ENCODE measurements at regions not wholly inside any gene's neighbourhood (a gene's known extent, or its start where the extent isn't known, plus 50 kb on each side); places are given as distances from the start of the nearest gene placed in this dataset.
A peak's percentile ranks its signal among the peaks of the same experiment; 100 is the strongest.

DNA sequence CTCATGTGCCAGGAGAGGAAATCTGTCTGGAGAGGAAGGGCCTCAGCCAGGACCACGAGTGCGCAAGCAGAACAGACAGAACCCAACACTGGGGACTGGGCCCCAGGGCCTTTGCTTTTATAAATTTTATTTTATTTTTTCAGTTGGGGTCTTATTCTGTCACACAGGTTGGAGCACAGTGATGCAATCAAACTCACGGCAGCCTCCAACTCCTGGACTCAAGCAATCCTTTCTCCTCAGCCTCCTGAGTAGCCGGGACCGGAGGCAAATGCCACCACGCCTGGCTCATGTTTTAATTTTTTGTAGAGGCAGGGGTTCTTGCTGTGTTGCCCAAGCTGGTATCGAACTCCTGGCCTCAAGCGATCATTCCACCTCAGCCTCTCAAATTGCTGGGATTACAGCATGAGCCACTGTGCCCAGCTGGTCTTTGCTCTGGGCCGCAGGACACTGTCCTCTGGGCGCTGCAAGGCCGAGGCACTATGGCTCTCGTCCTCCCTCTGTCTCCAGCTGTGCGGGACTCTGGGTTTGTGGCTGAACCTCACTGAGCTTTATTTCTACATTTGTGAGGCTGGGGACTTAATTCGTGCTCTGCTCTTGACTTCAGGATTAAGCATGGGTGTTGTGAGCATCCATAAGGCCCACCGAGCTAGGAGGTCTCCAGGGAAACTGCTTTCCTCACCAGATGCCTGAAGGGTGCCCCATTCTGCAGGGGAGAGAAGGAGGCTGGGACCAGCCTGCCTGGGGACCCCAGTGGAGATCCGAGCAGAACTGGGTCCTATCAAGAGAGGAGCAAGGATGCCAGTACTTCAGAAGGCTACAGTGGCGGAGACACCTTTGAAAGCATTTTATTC, 144.2 kb upstream of the VSTM2B start:
- H3K27ac Mint-ChIP-seq, result no peak overlapping the region
- no peaks in the 10 kb centered on the region for H3K36me3 Mint-ChIP-seq (ENCODE audit: low read depth)
- no peak overlapping the region for H3K4me3 Mint-ChIP-seq
- peaks cover 32% of the 10 kb centered on the region for H3K4me1 Mint-ChIP-seq
- H3K27me3 Mint-ChIP-seq (ENCODE audit: low read depth), result peaks cover 42% of the 10 kb centered on the region
- TF ChIP-seq, protein P1, sequence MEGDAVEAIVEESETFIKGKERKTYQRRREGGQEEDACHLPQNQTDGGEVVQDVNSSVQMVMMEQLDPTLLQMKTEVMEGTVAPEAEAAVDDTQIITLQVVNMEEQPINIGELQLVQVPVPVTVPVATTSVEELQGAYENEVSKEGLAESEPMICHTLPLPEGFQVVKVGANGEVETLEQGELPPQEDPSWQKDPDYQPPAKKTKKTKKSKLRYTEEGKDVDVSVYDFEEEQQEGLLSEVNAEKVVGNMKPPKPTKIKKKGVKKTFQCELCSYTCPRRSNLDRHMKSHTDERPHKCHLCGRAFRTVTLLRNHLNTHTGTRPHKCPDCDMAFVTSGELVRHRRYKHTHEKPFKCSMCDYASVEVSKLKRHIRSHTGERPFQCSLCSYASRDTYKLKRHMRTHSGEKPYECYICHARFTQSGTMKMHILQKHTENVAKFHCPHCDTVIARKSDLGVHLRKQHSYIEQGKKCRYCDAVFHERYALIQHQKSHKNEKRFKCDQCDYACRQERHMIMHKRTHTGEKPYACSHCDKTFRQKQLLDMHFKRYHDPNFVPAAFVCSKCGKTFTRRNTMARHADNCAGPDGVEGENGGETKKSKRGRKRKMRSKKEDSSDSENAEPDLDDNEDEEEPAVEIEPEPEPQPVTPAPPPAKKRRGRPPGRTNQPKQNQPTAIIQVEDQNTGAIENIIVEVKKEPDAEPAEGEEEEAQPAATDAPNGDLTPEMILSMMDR (IDR thresholded peaks at IDR 0.05; ENCODE audit: unreplicated experiment in 3 of 3), result no peak
- no peaks in the 10 kb centered on the region for H3K9me3 Mint-ChIP-seq

DNA sequence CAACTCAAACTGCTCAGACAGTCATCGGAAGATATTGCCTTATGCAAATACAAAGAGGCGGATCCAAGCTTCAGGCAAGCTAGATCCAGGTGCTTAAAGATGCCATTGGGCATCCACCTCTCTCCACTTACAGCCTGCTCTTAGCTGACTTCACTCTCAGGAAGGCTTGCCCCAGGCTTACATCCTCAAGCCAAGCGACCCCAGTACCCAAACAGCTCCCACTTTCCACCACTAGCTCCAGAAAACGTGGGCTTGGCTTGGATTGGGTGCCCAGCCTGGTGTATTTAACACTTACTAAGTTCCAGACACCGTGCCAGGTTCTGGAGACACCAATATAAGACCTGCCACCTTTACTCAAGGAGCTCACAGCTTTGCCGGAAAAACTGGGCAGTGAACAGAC, 142.1 kb upstream of the VSTM2B start:
- Mint-ChIP-seq H3K36me3 (ENCODE audit: low read depth) (no peaks in the 10 kb centered on the region), H3K27me3 (ENCODE audit: low read depth) (peaks cover 43% of the 10 kb centered on the region), H3K4me1 (peaks cover 28% of the 10 kb centered on the region), H3K4me3 (no peak overlapping the region), H3K9me3 (no peaks in the 10 kb centered on the region), H3K27ac (no peak overlapping the region)
- TF ChIP-seq, protein P1 (IDR thresholded peaks at IDR 0.05; ENCODE audit: unreplicated experiment in 3 of 3), result no peak

DNA sequence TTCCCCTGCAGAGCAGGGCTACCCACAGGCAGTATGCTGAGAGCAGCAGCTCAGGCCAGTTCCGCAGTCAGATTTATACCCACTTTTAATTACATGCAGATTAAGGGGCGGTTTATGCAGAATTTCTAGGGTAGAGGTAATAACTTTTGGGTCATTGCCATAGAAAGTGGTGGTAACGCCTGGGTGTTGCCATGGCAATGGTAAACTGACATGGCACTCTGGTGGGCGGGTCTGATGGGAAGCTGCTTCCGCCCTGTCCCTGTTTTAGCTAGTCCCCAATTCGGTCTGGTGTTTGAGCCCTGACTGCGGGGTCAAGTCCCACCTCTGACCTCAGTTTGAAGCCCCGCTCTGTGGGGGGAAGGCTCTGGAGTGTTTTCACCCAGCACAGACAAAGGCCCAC, 141.1 kb upstream of the VSTM2B start:
- TF ChIP-seq, protein P1 (IDR thresholded peaks at IDR 0.05; ENCODE audit: unreplicated experiment in 3 of 3), result no peak
- H3K4me3 Mint-ChIP-seq, result no peak overlapping the region
- H3K36me3 Mint-ChIP-seq (ENCODE audit: low read depth), result no peaks in the 10 kb centered on the region
- peaks cover 44% of the 10 kb centered on the region for H3K27me3 Mint-ChIP-seq (ENCODE audit: low read depth)
- peak overlapping the region in 2 of 3 experiments; percentile 30 to 33 for H3K27ac Mint-ChIP-seq
- no peaks in the 10 kb centered on the region for H3K9me3 Mint-ChIP-seq
- peaks cover 22% of the 10 kb centered on the region for H3K4me1 Mint-ChIP-seq

DNA sequence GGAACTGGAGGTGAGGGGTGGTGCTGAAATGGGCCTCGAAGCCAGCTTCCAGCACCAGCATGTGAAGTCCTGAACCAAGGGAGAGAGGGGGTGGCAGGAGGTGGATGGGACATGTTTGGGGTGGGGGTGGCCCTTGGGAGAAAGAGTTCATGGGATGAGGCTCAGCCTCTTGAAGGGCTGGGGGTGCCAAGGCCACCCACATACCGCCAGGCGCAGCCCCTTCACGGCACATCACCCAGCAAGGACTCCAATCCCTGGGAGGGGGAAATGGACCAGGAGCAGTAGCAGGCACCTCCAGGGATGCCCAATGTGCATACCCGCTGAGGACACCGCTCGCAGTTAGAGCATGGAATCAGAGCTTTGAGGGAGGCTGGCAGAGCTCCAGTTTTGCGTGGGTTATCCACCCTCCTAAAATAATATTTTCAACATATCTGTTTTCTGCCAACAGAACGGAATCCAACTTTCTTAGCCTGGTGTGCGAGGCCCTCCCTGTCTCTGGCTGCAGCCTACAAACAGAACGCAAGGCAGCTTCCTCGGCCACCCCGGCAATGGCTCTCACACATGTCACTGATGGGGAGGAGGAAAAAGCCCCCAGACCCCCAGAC, 140.5 kb upstream of the VSTM2B start:
- peak overlapping the region in 2 of 3 experiments; percentile 50 to 59 for H3K27ac Mint-ChIP-seq
- H3K4me1 Mint-ChIP-seq, result peaks cover 15% of the 10 kb centered on the region
- H3K27me3 Mint-ChIP-seq (ENCODE audit: low read depth), result peaks cover 45% of the 10 kb centered on the region
- no peaks in the 10 kb centered on the region for H3K36me3 Mint-ChIP-seq (ENCODE audit: low read depth)
- H3K4me3 Mint-ChIP-seq, result no peak overlapping the region
- H3K9me3 Mint-ChIP-seq, result no peaks in the 10 kb centered on the region
- TF ChIP-seq, protein P1 (IDR thresholded peaks at IDR 0.05; ENCODE audit: unreplicated experiment in 3 of 3), result no peak

DNA sequence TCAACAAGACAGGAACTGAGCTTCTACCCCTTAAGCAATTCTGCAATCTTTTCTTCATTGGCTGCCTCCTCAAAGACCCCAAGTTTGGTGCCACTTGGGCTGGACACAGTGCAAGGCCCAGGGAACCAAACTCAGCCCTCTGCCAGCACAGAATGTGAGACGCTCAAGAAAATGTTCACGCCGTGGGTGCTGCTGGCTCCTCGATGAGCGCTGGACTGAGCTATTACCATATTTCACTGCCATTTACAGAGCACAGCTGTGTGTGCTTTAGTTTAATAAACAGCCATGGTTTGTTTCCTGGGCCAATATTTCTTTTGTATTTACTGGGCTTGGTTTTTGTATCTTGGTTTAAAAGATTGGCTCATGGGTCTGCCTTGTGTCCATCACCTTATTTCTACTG, 138.8 kb upstream of the VSTM2B start:
- H3K9me3 Mint-ChIP-seq, result peaks cover 8% of the 10 kb centered on the region
- TF ChIP-seq, protein P1 (IDR thresholded peaks at IDR 0.05; ENCODE audit: unreplicated experiment in 3 of 3), result no peak
- H3K4me1 Mint-ChIP-seq, result peaks cover 14% of the 10 kb centered on the region
- H3K27ac Mint-ChIP-seq, result no peak overlapping the region
- no peaks in the 10 kb centered on the region for H3K36me3 Mint-ChIP-seq (ENCODE audit: low read depth)
- H3K4me3 Mint-ChIP-seq, result no peak overlapping the region
- H3K27me3 Mint-ChIP-seq (ENCODE audit: low read depth), result peaks cover 39% of the 10 kb centered on the region

Measured in nephron (organoid).